IPS-18a (cell line): ENCODE measurements at regions not wholly inside any gene's neighbourhood (a gene's known extent, or its start where the extent isn't known, plus 50 kb on each side); places are given as distances from the start of the nearest gene placed in this dataset.

Experiments
- H3K27ac ChIP-seq: one replicate; pipeline ENCODE4 v1.5.1; 2013; ENCODE audit warnings: low read length
- H3K27me3 ChIP-seq: one replicate; pipeline ENCODE4 v1.6.1; 2013; ENCODE audit warnings: mild to moderate bottlenecking, low read length; ENCODE audit not compliant: control insufficient read depth, insufficient read depth
- H3K36me3 ChIP-seq: one replicate; pipeline ENCODE4 v1.6.1; 2013; ENCODE audit warnings: low read depth, low read length; ENCODE audit not compliant: control insufficient read depth
- H3K4me1 ChIP-seq: one replicate; pipeline ENCODE4 v1.6.1; 2013; ENCODE audit warnings: low read depth, low read length; ENCODE audit not compliant: control insufficient read depth
- H3K4me3 ChIP-seq: one replicate; pipeline ENCODE4 v1.5.1; 2013; ENCODE audit warnings: low read length
- H3K9ac ChIP-seq: one replicate; pipeline ENCODE4 v1.6.1; 2013; ENCODE audit warnings: mild to moderate bottlenecking, low read length, moderate library complexity
- H3K9me3 ChIP-seq: one replicate; pipeline ENCODE4 v1.6.1; 2013; ENCODE audit warnings: low read depth, low read length; ENCODE audit not compliant: control insufficient read depth

DNA sequence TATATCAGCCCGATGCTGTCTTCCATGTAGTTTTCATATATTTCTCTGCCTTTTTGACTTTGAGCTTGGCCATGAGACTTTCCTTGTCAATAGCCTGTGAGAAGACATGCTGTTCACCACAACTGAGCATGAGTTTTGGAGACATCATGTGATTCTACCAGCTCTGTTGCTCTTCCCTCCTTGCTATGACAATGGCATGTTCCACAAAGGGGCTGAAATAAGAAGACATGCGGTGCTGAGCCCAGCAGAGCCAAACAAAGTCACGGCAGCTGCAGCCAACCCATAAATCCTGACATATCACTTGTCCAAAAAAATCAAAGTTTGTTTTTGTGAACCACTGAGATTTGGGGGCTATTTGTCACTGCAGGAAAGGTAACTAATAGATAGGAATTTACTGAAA lies 343.4 kb upstream of the KITLG start:
- Histone ChIP-seq H3K27ac (no peak overlapping the region), H3K27me3 (no peaks in the 10 kb centered on the region), H3K9me3 (no peaks in the 10 kb centered on the region), H3K9ac (no peak overlapping the region), H3K36me3 (no peaks in the 10 kb centered on the region), H3K4me1 (peaks cover 16% of the 10 kb centered on the region), H3K4me3 (no peak overlapping the region)

GRCh38 chr12:88922816-88923215 lies 342.5 kb upstream of the KITLG start:
- no peaks in the 10 kb centered on the region for H3K27me3 ChIP-seq
- no peak overlapping the region for H3K27ac ChIP-seq
- no peak overlapping the region for H3K4me3 ChIP-seq
- no peaks in the 10 kb centered on the region for H3K36me3 ChIP-seq
- peaks cover 19% of the 10 kb centered on the region for H3K4me1 ChIP-seq
- no peak overlapping the region for H3K9ac ChIP-seq
- H3K9me3 ChIP-seq: no peaks in the 10 kb centered on the region

GRCh38 chr12:88921890-88922532 lies 341.7 kb upstream of the KITLG start:
- no peaks in the 10 kb centered on the region for H3K36me3 ChIP-seq
- H3K4me1 ChIP-seq: peaks cover 19% of the 10 kb centered on the region
- no peaks in the 10 kb centered on the region for H3K9me3 ChIP-seq
- H3K4me3 ChIP-seq: no peak overlapping the region
- no peaks in the 10 kb centered on the region for H3K27me3 ChIP-seq
- H3K27ac ChIP-seq: no peak overlapping the region
- H3K9ac ChIP-seq: no peak overlapping the region

DNA sequence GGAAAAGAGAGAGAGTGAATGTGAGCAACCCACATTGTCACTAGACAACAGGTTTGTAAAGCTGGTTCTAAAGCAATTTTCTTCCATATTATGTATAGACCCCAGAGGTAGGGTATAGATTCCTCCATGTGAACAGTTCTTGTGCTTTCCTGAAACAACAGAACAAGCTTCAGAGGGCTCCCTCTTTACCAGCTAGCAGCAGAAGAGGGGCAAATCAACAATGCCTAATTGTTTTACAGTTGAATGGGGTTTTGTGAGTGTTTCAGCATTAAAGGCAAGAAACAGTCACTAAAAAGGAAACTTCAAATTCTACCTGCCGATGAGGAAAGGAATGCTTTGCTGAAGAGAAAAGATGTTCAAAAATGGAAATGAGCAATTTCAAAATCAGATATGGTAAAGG lies 341.2 kb upstream of the KITLG start:
- H3K27ac ChIP-seq: no peak overlapping the region
- H3K27me3 ChIP-seq: no peaks in the 10 kb centered on the region
- H3K4me3 ChIP-seq: no peak overlapping the region
- H3K4me1 ChIP-seq: peaks cover 19% of the 10 kb centered on the region
- no peaks in the 10 kb centered on the region for H3K36me3 ChIP-seq
- no peak overlapping the region for H3K9ac ChIP-seq
- no peaks in the 10 kb centered on the region for H3K9me3 ChIP-seq

- H3K4me3 ChIP-seq: no peak overlapping the region
- H3K27me3 ChIP-seq: no peaks in the 10 kb centered on the region
- no peak overlapping the region for H3K27ac ChIP-seq
- H3K4me1 ChIP-seq: peaks cover 19% of the 10 kb centered on the region
- H3K36me3 ChIP-seq: no peaks in the 10 kb centered on the region
- H3K9me3 ChIP-seq: no peaks in the 10 kb centered on the region
- H3K9ac ChIP-seq: no peak overlapping the region
Measured at GRCh38 chr12:88918161-88918560, 337.9 kb upstream of the KITLG start.

DNA sequence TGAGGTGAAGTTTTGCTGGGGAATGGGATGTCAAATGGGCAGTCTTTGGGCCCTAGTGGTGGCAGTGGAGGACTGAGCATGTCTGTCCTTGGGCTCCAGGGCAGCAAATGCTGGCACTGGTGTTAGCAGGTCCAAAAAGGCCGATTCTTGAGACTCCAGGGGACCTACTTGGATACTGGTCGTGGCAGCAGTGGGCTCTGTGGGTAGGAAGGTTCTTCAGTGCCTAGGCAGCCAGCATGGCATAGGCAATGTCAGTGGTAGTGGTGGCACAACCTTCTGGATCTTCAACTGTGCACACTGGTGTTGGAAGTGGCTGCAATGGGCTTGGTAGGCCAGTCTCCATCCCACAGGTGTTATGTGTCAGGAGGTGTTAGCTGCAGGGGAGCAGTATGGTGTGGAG lies 334.7 kb upstream of the KITLG start:
- Histone ChIP-seq H3K4me3 (no peak overlapping the region), H3K4me1 (peaks cover 4% of the 10 kb centered on the region), H3K27ac (no peak overlapping the region), H3K9me3 (peaks cover 5% of the 10 kb centered on the region), H3K27me3 (no peaks in the 10 kb centered on the region), H3K36me3 (no peaks in the 10 kb centered on the region), H3K9ac (no peak overlapping the region)

DNA sequence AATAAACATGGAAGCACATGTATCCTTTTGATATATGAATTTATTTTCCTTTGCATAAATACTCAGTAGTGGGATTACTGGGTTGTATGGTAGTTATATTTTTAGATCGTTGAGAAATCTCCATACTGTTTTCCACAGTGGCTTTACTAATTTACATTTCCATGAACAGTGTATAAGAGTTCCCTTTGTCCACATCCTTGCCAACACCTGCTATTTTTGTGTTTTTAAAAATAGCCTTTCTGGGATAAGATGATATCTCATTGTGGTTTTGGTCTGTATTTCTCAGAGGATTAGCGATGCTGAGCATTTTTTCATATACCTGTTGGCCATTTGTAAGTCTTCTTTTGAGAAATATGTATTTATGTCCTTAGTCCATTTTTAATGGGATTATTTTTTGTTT lies 329.2 kb upstream of the KITLG start:
- Histone ChIP-seq H3K9me3 (peaks cover 5% of the 10 kb centered on the region), H3K36me3 (no peaks in the 10 kb centered on the region), H3K27me3 (no peaks in the 10 kb centered on the region), H3K9ac (no peak overlapping the region), H3K27ac (no peak overlapping the region), H3K4me3 (no peak overlapping the region), H3K4me1 (no peaks in the 10 kb centered on the region)

DNA sequence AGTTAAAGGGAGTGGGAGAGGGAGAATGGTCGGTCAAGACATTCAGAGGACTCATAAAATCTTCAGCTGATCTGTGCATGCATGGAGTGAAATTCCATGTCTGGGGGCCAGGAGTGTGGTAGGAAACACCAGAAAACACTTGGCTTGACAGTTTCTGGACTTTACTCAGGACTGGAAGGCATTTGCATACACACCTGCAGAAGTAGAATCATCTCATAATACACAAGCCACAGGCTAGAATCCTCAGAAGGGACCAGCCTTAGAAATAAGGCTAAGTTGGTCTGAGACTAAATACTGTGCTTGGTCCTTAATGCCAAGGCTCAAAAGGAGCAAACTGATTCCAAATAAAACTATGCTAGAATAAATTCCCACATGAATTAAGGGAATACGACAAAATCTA lies 328.1 kb upstream of the KITLG start:
- Histone ChIP-seq H3K36me3 (no peaks in the 10 kb centered on the region), H3K4me1 (no peaks in the 10 kb centered on the region), H3K9ac (no peak overlapping the region), H3K4me3 (no peak overlapping the region), H3K27ac (no peak overlapping the region), H3K27me3 (no peaks in the 10 kb centered on the region), H3K9me3 (peaks cover 5% of the 10 kb centered on the region)

DNA sequence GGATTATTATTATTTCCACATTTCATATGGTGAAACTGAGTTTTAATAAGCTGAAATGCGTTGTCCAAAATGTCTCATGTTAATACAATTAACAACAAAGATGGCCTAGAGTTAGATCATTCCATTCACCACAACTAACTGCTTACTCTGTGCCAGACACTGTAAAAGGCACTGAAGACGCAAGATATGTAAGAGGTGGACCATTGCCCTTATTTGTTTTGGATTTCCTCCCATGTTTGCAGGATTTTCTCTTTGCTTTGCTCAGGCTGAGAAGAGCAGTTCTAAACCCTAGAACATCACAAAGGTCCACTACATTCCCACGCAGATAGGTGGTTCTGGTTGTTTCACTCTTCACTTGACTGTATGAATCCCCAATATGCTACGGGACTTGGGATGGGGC lies 324.4 kb upstream of the KITLG start:
- Histone ChIP-seq H3K4me1 (no peaks in the 10 kb centered on the region), H3K36me3 (no peaks in the 10 kb centered on the region), H3K4me3 (no peak overlapping the region), H3K9ac (no peak overlapping the region), H3K9me3 (no peaks in the 10 kb centered on the region), H3K27me3 (no peaks in the 10 kb centered on the region), H3K27ac (no peak overlapping the region)

DNA sequence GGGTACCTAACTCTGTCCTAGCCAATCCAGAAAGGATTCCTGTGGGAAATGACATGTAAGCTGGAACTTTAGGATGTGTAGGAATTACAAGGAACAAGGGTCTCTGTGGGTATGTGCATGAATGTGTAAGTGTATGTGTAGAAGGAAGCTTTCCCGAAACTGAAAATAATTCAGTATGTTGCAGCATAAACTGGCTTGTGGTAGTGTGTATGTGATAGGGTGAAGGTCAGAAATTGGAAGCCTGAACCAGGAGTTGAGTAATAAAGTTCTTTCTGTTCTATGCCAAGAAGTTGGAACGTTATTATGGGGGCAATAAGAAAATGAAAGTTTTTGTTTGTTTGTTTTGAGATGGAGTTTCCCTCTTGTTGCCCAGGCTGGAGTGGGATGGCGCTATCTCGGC lies 323.1 kb upstream of the KITLG start:
- Histone ChIP-seq H3K27ac (no peak overlapping the region), H3K4me3 (no peak overlapping the region), H3K9ac (no peak overlapping the region), H3K9me3 (no peaks in the 10 kb centered on the region), H3K4me1 (no peaks in the 10 kb centered on the region), H3K36me3 (no peaks in the 10 kb centered on the region), H3K27me3 (no peaks in the 10 kb centered on the region)

- Histone ChIP-seq H3K27ac (no peak overlapping the region), H3K4me1 (no peaks in the 10 kb centered on the region), H3K36me3 (no peaks in the 10 kb centered on the region), H3K27me3 (no peaks in the 10 kb centered on the region), H3K9me3 (no peaks in the 10 kb centered on the region), H3K9ac (no peak overlapping the region), H3K4me3 (no peak overlapping the region)
Measured at GRCh38 chr12:88897723-88898122, 317.5 kb upstream of the KITLG start.

- no peaks in the 10 kb centered on the region for H3K9me3 ChIP-seq
- no peaks in the 10 kb centered on the region for H3K27me3 ChIP-seq
- H3K36me3 ChIP-seq: no peaks in the 10 kb centered on the region
- no peak overlapping the region for H3K4me3 ChIP-seq
- no peak overlapping the region for H3K9ac ChIP-seq
- H3K4me1 ChIP-seq: no peaks in the 10 kb centered on the region
- H3K27ac ChIP-seq: no peak overlapping the region
Measured at GRCh38 chr12:88896958-88897357, 316.7 kb upstream of the KITLG start.
